Activated gamma-delta T cell treated with anti-CD3 and anti-CD28 coated beads, Interleukin-2, amount 50 U/mL, for 16 hours (primary cell): ENCODE measurements at regions not wholly inside any gene's neighbourhood (a gene's known extent, or its start where the extent isn't known, plus 50 kb on each side); places are given as distances from the start of the nearest gene placed in this dataset.
"Not testable (repeated sequence)": the region's sequence is repeated elsewhere in the genome, so short reads cannot be mapped to it uniquely, and the experiment has no call there.

ENCODE experiments used
- DNase-seq: peaks from one replicate; pipeline ENCODE4 v3.0.0-alpha.2; 2020; ENCODE audit warnings: low read depth

- no peak for DNase-seq
Measured at GRCh38 chr22:47351836-47352579, 589.6 kb downstream of the TBC1D22A start.

GRCh38 chr22:47346287-47346686 is 583.8 kb downstream of the TBC1D22A start:
- not testable (repeated sequence) for DNase-seq

- no peak for DNase-seq
Measured at GRCh38 chr22:47345025-47345424, 582.6 kb downstream of the TBC1D22A start.

- DNase-seq: no peak
Measured at GRCh38 chr22:47344414-47344813, 582.0 kb downstream of the TBC1D22A start.

GRCh38 chr22:47343611-47344010 is 581.2 kb downstream of the TBC1D22A start:
- no peak for DNase-seq

GRCh38 chr22:47342446-47342845 is 580.0 kb downstream of the TBC1D22A start:
- no peak for DNase-seq

GRCh38 chr22:47341464-47341863 is 579.0 kb downstream of the TBC1D22A start:
- no peak for DNase-seq

GRCh38 chr22:47340851-47341436 is 578.5 kb downstream of the TBC1D22A start:
- DNase-seq: no peak

GRCh38 chr22:47337161-47337621 is 574.7 kb downstream of the TBC1D22A start:
- DNase-seq: no peak

- no peak for DNase-seq
Measured at GRCh38 chr22:47335958-47336357, 573.5 kb downstream of the TBC1D22A start.

GRCh38 chr22:47335460-47335859 is 573.0 kb downstream of the TBC1D22A start:
- DNase-seq: no peak

- no peak for DNase-seq
Measured at GRCh38 chr22:47334601-47335000, 572.2 kb downstream of the TBC1D22A start.

GRCh38 chr22:47333625-47334024 is 571.2 kb downstream of the TBC1D22A start:
- DNase-seq: no peak

- no peak for DNase-seq
Measured at GRCh38 chr22:47332246-47332980, 570.0 kb downstream of the TBC1D22A start.

GRCh38 chr22:47331750-47332149 is 569.3 kb downstream of the TBC1D22A start:
- DNase-seq: no peak

GRCh38 chr22:47329727-47330650 is 567.5 kb downstream of the TBC1D22A start:
- DNase-seq: no peak

- DNase-seq: no peak
Measured at GRCh38 chr22:47328550-47329243, 566.2 kb downstream of the TBC1D22A start.

GRCh38 chr22:47327241-47327640 is 564.8 kb downstream of the TBC1D22A start:
- DNase-seq: no peak

- DNase-seq: no peak
Measured at GRCh38 chr22:47325249-47325648, 562.8 kb downstream of the TBC1D22A start.

- no peak for DNase-seq
Measured at GRCh38 chr22:47324435-47324990, 562.1 kb downstream of the TBC1D22A start.

- DNase-seq: no peak
Measured at GRCh38 chr22:47323518-47323917, 561.1 kb downstream of the TBC1D22A start.
